ENCODE measurements at regions not wholly inside any gene's neighbourhood (a gene's known extent, or its start where the extent isn't known, plus 50 kb on each side); places are given as distances from the start of the nearest gene placed in this dataset.
A peak's percentile ranks its signal among the peaks of the same experiment; 100 is the strongest.

- peaks cover 0 to 8% (median 5%) of the 10 kb centered on the region in 3 donors for H3K9me3 ChIP-seq
- intact Hi-C loops (cut with DNase I): no loop called here
- no peak overlapping the region for H3K4me3 ChIP-seq
- no peaks in the 10 kb centered on the region for H3K27me3 ChIP-seq
- H3K27ac ChIP-seq: no peak overlapping the region
- no peak for TF ChIP-seq POLR2A (IDR thresholded peaks at IDR 0.05)
- no peak for TF ChIP-seq CTCF (IDR thresholded peaks at IDR 0.05)
- H3K36me3 ChIP-seq: no peaks in the 10 kb centered on the region
- no peaks in the 10 kb centered on the region for H3K4me1 ChIP-seq
- no peak for DNase-seq
- 63 to 71% methylated on average over 4 of the region's 4 CpGs for WGBS, 2 donors
These were observed 256.5 kb upstream of the FBXL7 start for GRCh38 chr5:15243301-15244020.

GRCh38 chr5:15241216-15241821, 258.7 kb upstream of the FBXL7 start:
- intact Hi-C loops (cut with DNase I): no loop called here
- no peaks in the 10 kb centered on the region for H3K36me3 ChIP-seq
- TF ChIP-seq CTCF (IDR thresholded peaks at IDR 0.05): no peak
- H3K9me3 ChIP-seq: peaks cover 0 to 8% (median 5%) of the 10 kb centered on the region in 3 donors
- WGBS, 2 donors: 64 to 71% methylated on average over 1 of the region's 1 CpG
- no peak overlapping the region for H3K27ac ChIP-seq
- DNase-seq: no peak
- H3K27me3 ChIP-seq: no peaks in the 10 kb centered on the region
- no peak overlapping the region for H3K4me3 ChIP-seq
- H3K4me1 ChIP-seq: no peaks in the 10 kb centered on the region

GRCh38 chr5:15238006-15238405, 262.0 kb upstream of the FBXL7 start:
- Histone ChIP-seq H3K27me3 (no peaks in the 10 kb centered on the region), H3K27ac (no peak overlapping the region), H3K4me3 (no peak overlapping the region), H3K4me1 (peaks cover 0 to 4% (median 2%) of the 10 kb centered on the region in 3 donors), H3K9me3 (no peaks in the 10 kb centered on the region), H3K36me3 (no peaks in the 10 kb centered on the region)
- intact Hi-C loops (cut with DNase I): no loop called here
- no peak for DNase-seq
- TF ChIP-seq POLR2A (IDR thresholded peaks at IDR 0.05) (no peak), CTCF (IDR thresholded peaks at IDR 0.05) (no peak)
- WGBS, 2 donors: 81 to 82% methylated on average over 2 of the region's 2 CpGs

- intact Hi-C loops (cut with DNase I): no loop called here
- H3K9me3 ChIP-seq: no peaks in the 10 kb centered on the region
- DNase-seq: no peak
- no peak overlapping the region for H3K27ac ChIP-seq
- peak overlapping the region in 1 of 4 donors; percentile 30 for H3K4me3 ChIP-seq
- TF ChIP-seq POLR2A (IDR thresholded peaks at IDR 0.05): no peak
- no peak for TF ChIP-seq CTCF (IDR thresholded peaks at IDR 0.05)
- H3K36me3 ChIP-seq: no peaks in the 10 kb centered on the region
- peaks cover 0 to 5% (median 4%) of the 10 kb centered on the region in 3 donors for H3K4me1 ChIP-seq
- H3K27me3 ChIP-seq: no peaks in the 10 kb centered on the region
- 72 to 75% methylated on average over 4 of the region's 4 CpGs for WGBS, 2 donors
These were observed 263.0 kb upstream of the FBXL7 start for GRCh38 chr5:15236911-15237508.

- no peaks in the 10 kb centered on the region for H3K36me3 ChIP-seq
- no peak for DNase-seq
- H3K27ac ChIP-seq: peak overlapping the region in 1 of 4 donors; percentile 26
- WGBS, 2 donors: 73 to 88% methylated on average over 1 of the region's 1 CpG
- TF ChIP-seq POLR2A (IDR thresholded peaks at IDR 0.05) (no peak), CTCF (IDR thresholded peaks at IDR 0.05) (no peak)
- intact Hi-C loops (cut with DNase I): no loop called here
- H3K4me3 ChIP-seq: no peak overlapping the region
- H3K27me3 ChIP-seq: no peaks in the 10 kb centered on the region
- no peaks in the 10 kb centered on the region for H3K9me3 ChIP-seq
- H3K4me1 ChIP-seq: peaks cover 0 to 5% (median 4%) of the 10 kb centered on the region in 3 donors
These were observed 265.1 kb upstream of the FBXL7 start for GRCh38 chr5:15234911-15235310.

Data from esophagus squamous epithelium (tissue), 5 donors.